HG02759 (cell line): ENCODE measurements at regions not wholly inside any gene's neighbourhood (a gene's known extent, or its start where the extent isn't known, plus 50 kb on each side); places are given as distances from the start of the nearest gene placed in this dataset.
"Not testable (repeated sequence)": the region's sequence is repeated elsewhere in the genome, so short reads cannot be mapped to it uniquely, and the experiment has no call there.

Experiments
- ATAC-seq: cut with Tn5 transposase; IDR thresholded peaks from one replicate; pipeline ENCODE4 v1.9.1; 2021; ENCODE audit warnings: mild to moderate bottlenecking, moderate library complexity; ENCODE audit not compliant: unreplicated experiment

DNA sequence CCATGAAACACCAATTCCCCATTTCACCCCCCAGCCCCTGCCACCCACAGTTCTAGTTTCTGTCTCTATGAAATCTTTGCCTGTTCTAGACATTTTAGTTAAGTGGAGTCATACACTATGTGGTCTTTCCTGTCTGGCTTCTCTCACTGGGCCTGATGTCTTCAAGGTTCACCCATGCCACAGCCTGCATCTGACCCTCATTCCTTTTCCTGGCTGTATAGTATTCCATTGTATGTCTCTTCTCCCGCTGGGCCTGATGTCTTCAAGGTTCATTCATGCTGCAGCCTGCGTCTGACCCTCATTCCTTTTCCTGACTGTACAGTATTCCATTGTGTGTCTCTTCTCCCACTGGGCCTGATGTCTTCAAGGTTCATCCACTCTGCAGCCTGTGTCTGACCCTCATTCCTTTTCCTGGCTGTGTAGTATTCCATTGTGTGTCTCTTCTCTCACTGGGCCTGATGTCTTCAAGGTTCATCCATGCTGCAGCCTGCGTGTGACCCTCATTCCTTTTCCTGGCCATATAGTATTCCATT, 191.7 kb downstream of the CRLF2 start:
- no peak for ATAC-seq

DNA sequence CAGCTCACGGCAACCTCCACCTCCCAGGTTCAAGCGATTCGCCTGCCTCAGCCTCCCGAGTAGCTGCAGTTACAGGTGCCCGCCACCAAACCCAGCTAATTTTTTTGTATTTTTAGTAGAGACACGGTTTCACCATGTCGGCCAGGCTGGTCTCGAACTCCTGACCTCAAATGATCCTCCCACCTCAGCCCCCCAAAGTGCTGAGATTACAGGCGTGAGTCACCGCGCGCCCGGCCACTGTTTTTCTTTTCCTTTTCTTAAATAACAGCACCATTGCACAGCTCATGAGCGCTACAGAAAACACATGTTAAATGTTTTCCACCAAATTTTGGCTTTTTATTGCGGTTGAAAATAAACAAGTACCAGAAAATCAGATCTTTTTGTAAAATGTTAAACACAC, 195.5 kb downstream of the CRLF2 start:
- not testable (repeated sequence) for ATAC-seq

DNA sequence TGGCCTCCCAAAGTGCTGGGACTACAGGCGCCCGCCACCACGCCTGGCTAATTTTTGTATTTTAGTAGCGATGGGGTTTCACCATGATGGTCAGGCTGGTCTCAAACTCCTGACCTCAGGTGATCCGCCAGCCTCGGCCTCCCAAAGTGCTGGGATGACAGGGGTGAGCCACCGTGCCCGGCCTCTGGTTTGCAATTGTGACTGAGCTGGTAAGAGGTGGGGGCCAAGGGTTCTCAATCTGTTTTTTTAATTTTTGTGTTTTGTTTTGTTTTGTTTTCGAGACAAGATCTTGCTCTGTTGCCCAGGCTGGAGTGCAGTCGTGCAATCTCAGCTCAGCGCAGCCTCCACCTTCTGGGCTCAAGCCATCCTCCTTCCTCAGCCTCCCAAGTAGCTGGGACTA, 196.2 kb downstream of the CRLF2 start:
- ATAC-seq: not testable (repeated sequence)

DNA sequence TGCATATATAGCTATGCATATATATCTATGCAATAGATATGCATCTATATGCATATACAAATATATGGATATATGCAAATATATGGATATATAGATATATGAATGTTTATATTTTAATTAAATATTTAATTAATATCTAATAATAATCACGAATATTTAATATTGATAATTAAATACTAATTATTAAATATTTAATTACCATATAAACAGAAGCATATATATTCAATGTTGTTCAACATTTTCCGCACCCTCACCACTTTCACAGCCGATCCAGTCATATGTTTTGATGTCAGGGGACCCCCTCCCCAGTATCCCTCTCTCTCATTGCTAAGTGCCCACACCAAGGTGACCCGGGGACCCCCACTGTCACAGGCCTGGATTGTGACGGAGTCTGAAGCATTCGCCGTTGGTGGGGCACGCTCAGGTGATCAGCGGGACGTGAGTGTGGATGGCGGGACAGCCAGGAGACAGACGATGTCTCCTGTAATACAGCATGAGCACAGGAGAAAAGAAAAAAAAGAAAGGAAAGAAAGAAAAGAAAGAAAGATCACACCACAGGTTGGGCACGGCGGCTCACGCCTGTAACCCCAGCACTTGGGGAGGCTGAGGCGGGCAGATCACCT, 199.7 kb downstream of the CRLF2 start:
- no peak for ATAC-seq

DNA sequence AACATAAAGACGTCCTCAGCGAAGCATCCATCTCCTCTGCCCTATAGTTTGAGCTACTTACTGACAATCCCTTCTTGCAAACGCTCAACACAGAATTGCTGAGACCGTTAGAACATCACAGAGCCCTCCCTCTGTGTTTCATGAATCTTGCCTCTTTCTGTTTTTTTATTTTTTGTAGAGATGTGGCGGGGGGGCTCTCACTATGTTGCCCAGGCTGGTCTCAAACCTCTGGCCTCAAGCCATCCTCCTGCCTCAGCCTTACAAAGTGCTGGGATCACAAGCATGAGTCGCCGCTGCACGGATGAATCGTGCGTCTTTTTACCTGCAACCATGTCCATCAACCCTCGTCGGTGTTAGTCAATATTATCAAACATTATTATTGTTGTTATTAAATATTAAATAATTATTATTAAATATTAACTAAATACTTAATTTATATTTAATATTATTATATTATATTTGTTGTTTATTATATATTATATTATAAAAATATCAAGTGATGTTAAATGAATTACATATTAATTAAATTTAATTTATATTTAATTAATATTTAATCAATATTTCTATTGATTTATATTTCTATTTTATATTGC, 200.7 kb downstream of the CRLF2 start:
- ATAC-seq: no peak

DNA sequence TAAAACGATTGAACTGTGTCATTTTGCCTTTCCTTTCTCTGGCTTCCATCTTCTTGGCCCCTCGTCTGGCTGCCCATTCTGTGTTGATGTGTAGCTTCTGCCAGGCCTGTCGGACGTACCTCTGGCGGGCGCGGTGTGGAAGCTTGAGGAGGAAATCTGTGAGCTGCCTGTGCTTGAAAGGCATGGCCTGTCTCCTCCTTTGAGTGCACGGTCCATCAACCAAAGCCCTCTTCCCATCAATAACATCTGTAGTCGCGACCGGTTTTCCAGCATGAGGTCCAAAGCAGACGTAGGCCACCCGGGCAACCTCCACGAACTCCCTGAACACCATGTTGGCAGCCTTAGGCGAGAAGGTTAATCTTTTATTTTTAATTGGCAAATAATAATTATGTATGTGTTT, 202.7 kb downstream of the CRLF2 start:
- ATAC-seq: no peak

DNA sequence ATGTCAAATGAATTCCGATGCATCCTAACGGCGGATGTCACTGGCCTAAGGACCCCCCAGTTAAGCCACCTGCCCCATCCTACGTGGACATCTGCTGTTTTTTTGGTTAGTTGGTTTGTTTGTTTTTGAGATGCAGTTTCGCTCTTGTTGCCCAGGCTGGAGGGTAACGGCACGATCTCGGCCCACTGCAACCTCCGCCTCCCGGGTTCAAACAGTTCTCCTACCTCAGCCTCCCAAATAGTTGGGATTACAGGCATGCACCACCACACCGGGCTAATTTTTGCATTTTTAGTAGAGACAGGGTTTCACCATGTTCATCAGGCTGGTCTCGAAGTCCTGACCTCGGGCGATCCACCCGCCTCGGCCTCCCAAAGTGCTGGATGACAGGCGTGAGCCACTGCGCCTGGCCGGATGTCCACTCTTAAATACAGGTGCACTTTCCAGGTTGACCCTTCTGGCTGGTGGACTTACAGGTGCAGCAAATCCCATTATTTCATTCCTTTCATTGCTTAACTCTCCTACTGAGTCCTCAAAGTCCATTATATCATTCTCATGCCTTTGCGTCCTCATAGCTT, 206.2 kb downstream of the CRLF2 start:
- no peak for ATAC-seq

DNA sequence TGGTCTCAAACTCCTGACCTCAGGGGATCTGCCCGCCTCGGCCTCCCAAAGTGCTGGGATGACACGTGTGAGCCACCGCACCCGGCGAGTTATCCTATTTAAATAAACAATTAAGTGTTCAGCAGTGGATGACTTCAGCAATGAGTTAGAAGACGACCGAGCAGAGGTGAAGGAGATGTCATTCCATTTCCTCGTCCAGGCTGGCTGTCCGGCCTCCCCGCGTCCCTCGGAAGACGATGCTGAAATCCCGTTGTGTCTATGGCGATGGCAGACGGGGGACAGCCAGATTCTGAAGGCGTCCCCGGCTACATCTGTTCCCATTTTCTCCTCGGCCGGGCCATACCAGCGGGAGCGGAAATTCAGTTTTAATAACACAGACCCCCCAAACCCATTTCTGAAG, 209.8 kb downstream of the CRLF2 start:
- no peak for ATAC-seq

DNA sequence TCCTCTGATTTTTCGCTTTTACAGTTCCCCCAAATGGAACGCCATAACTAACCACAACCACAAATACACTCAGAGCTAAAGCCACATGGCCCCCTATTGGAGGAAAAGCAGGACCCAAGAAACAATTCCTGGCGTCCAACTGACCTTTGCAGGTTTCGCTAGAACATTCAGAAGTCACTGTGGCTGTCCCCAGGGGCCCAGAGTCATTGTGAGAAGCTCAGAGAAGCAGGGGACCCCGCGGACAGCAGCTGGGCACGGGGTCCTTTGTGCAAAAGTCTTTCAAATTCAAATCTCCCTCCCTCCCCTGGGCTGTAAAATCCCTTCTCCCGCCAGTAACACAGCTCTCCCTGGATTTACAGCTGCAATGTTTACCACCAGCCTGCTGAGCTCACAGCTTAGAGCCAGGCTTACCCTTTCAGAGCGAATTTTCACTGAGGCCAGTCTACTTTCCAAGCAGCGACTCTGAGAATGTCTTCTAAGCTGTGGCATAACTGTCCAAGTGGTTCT, 214.8 kb downstream of the CRLF2 start:
- no peak for ATAC-seq

DNA sequence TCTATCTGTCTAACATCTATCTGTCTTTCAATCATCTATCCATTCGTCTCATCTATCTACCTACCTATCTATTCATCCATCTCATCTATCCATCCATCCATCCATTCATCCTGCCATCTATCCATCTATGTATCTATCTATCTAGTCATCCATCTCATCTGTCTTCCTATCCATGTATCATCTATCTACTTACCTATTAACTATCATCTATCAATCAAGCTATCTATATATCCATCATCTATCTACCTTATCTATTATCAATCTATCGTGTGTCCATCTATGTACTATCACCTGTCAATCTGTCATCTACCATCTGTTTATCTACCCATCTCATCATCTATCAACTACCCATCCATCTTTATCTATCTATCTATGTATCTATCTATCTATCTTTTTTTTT, 217.7 kb downstream of the CRLF2 start:
- no peak for ATAC-seq

DNA sequence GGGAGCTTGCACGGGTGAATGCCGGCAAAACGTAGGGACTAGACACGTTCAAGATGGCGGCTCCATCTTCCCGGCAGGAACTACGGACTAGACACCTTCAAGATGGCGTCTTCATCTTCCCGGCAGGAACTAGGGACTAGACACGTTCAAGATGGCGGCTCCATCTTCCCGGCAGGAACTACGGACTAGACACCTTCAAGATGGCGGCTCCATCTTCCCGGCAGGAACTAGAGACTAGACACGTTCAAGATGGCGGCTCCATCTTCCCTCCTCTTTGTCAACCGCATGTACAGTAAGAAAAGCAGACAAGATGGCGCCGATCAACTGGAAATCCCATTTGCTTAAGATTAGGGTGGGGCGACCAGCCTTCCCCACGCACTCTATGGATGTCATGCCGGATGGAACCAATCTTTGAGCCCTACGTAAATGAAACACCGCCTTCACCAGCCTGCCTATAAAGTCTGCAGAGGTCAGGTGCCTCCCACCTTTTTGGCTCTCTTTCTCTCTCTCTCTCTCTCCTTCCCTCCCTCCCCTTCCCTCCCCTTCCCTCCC, 222.4 kb downstream of the CRLF2 start:
- ATAC-seq: no peak

DNA sequence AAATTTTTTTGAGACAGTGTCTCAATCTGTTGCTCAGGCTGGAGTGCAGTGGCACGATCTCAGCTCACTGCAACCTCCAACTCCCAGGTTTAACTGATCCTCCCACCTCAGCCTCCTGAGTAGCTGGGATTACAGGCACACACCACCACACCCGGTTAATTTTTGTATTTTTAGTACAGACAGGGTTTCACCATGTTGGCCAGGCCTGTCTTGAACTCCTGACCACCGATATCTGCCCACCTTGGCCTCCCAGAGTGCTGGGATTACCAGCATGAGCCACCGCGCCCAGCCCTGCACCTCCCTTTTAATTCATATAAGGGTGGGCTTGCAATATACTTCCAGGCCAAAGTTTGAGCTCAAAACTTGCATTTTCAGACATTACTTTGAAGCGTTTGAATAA, 223.9 kb downstream of the CRLF2 start:
- not testable (repeated sequence) for ATAC-seq

DNA sequence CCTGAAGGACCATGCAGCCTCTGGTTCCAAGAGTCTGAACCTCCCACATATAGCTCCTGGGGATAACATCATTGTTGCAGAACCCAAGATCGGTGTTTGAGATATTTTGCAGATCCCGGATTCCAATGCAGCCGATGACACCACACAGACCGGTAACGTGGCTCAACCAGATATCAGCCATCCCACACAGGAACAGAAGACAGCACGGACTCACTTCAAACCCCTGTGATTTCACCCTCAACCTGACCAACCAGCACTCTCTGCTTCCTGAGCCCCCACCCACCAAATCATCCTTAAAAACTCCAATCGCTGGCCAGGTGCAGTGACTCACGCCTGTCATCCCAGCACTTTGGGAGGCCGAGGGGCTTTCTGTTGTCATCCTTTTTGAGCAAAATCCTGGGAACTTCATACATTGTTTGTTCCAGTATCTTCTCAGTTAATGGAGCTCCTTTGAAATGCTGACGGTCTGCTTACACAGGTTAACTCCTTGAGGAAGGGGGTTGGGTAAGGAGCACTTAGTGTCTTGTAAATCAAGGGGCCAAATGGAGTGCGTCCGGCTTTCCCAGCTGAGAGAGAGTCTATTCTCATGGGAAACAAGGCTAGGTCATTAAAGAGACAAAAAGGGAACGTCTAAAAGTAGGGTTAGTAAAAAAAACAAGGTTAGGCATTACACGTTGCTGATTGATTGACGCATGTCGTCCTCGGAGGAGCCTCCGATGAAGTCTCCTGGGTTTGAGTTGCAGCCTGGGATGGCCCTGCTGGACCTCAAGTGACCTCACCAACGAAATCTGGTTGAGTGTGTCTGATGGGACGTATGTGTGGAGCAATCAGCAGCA, 230.4 kb downstream of the CRLF2 start:
- ATAC-seq: no peak

DNA sequence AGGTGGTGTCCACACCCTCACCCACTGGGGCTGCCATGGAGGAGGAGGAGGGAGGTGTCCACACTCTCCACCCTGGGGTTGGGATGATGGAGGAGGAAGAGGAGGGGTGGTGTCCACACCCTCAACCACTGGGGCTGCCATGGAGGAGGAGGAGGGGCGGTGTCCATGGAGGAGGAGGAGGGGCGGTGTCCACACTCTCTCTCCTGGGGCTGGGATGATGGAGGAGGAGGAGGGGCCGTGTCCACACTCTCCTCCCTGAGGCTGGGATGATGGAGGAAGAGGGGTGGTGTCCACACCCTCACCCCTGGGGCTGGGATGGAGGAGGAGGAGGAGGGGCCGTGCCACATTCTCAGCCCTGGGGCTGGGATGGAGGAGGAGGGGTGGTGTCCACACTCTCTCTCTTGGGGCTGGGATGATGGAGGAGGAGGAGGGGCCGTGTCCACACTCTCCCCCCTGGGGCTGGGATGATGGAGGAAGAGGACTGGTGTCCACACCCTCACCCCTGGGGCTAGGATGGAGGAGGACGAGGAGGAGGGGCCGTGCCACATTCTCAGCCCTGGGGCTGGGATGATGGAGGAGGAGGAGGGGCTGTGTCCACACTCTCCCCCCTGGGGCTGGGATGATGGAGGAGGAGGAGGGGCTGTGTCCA, 231.7 kb downstream of the CRLF2 start:
- no peak for ATAC-seq

DNA sequence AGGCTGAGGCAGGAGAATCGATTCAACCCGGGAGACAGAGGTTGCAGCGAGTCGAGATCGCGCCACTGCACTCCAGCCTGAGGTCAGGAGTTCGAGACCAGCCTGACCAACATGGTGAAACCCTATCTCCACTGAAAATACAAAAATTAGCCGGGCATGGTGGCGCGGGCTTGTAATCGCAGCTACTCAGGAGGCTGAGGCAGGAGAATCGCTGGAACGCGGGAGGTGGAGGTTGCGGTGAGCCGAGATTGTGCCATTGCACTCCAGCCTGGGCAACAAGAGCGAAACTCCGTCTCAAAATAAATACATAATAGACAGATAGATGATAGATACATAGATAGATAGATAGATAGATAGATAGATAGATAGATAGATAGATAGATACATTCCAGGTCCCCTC, 233.3 kb downstream of the CRLF2 start:
- not testable (repeated sequence) for ATAC-seq

DNA sequence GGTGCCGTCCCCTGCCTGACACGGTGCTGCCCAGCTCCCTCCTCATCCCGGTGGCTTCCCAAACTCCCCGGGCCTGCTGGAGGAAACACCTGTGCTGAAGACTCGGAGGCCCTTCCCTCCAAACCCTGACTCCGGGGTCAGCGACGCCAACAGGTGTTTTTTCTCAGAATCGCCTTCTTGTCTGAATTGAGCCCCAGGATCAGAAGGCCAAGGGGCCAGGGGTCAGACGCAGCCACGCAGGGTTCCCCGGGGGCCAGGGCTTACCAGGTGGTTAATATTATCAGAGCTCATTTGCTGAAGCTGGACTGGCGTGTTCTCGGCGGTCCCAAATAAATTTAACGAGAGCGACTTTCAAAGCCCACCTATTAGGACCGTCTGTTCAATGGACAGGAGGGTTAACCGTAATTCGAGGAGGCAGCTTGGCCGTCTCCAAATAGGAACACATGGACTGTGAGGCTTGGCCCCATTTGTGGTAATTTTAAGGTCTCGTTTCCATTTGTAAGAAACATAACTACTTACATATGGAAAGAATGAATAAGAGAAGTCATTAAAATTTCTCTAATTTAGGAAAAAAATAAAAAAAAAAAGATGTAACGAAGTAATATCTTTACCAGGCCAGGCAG, 239.3 kb downstream of the CRLF2 start:
- ATAC-seq: no peak

DNA sequence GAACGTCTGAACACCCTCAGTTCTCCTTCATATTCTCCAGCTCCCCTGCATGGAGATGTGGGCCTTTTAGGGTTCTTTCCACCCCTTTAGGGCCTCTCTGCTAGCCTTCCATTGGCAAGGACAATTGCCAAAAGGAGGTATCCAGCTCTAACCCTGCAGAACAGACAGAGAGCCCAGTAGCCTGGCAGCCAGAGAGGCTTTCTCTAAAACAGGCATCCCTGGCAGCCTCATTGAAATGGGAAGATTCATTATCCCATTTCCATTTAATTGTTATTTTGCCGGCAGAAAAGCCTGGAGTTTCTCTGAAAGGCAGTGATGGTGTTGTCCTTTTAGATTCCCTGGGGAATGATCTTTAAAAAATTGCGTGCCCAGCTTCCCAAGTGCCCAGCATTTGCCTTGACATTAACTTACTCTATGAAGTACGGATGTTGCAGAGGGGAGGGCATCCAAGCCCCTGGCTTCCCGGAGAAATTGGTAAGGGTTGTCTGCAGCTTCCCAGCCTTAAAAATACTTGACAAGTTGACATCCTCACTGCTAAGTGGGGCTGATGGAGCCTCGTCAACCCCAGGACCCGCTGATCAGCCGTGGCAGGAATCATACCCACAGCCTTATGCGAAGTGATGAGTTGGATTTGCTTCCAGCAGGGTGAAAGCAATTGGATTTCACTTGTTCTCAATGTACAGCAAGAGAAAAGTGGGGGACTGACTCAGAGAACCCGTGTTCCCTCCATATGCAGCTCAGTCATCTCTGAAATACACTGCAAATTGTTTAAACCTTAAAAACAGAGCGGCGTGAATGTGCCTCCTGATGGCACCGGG, 244.1 kb downstream of the CRLF2 start:
- no peak for ATAC-seq

DNA sequence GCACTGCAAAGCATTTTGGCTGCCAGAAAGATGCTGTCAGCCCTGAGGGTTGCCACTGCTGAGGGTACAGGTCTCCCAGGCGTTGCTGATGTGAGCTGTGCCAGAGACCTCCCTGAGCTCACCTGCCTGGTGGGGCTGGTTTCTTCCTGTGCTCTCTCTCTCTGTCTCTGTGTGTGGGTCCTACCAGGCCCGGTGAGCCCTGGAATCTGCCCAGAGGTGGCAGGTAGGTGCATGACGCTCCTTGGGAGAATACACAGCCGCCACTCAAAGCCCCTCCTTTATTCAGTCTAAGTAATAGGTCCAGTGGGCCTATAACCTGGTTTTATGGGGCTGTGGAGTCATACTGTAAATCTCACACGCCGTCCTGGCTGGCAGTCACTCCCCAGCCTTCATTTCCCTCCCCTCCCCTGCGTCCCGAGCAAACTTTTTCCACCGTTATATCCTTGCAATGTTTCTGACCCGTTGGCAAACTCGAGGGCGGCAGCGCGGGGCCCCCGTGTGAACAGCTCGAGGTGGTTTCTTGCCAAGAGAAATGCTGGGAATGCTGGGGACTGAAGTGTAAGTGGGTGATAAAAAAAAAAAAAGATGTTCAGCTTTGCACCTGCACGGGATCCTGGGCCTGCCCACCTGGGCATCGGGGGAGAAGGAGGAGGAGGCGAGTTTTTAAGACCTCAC, 245.9 kb downstream of the CRLF2 start:
- no peak for ATAC-seq
